Urinary bladder (tissue), 3 donors: ENCODE measurements at regions not wholly inside any gene's neighbourhood (a gene's known extent, or its start where the extent isn't known, plus 50 kb on each side); places are given as distances from the start of the nearest gene placed in this dataset.

Source experiments
- DNase-seq: peaks from one replicate; pipeline ENCODE4 v3.0.0-alpha.2; 2015; ENCODE audit errors: extremely low spot score
- H3K27ac ChIP-seq: one replicate; pipeline ENCODE4 v1.5.1; 2013; ENCODE audit warnings: low read depth, mild to moderate bottlenecking, moderate library complexity
- H3K36me3 ChIP-seq: one replicate; pipeline ENCODE4 v1.6.1; 2013; ENCODE audit warnings: mild to moderate bottlenecking, moderate library complexity; ENCODE audit not compliant: insufficient read depth
- H3K4me1 ChIP-seq: one replicate; pipeline ENCODE4 v1.6.1; 2013; ENCODE audit warnings: mild to moderate bottlenecking, moderate library complexity; ENCODE audit not compliant: insufficient read depth
- H3K4me3 ChIP-seq: one replicate; pipeline ENCODE4 v1.5.1; 2013; ENCODE audit warnings: low read depth, low read length
- WGBS: extraction: QIAGEN DNeasy Blood & Tissue Kit; methylation state at CpG from one replicate; pipeline ENCODE4 v1.1.7; 2013; 5-methylcytosine and 5-hydroxymethylcytosine counted together
- donor health status: healthy with polysubstance abuse.
- donor health status: healthy.

- Histone ChIP-seq H3K27ac (no peak overlapping the region), H3K4me3 (no peak overlapping the region), H3K4me1 (no peaks in the 10 kb centered on the region), H3K36me3 (no peaks in the 10 kb centered on the region)
- no peak for DNase-seq
- 91% methylated on average over 7 of the region's 7 CpGs for WGBS
Measured at GRCh38 chr18:46370898-46371297, 266.7 kb downstream of the HAUS1 start.

GRCh38 chr18:46372670-46373069 lies 268.5 kb downstream of the HAUS1 start:
- DNase-seq: no peak
- WGBS: 90% methylated on average over 10 of the region's 10 CpGs
- no peaks in the 10 kb centered on the region for H3K4me1 ChIP-seq
- H3K4me3 ChIP-seq: no peak overlapping the region
- H3K27ac ChIP-seq: no peak overlapping the region
- no peaks in the 10 kb centered on the region for H3K36me3 ChIP-seq

GRCh38 chr18:46373131-46373530 lies 268.9 kb downstream of the HAUS1 start:
- H3K4me1 ChIP-seq: no peaks in the 10 kb centered on the region
- peaks cover under 1% of the 10 kb centered on the region for H3K36me3 ChIP-seq
- 73% methylated on average over 2 of the region's 2 CpGs for WGBS
- no peak overlapping the region for H3K27ac ChIP-seq
- H3K4me3 ChIP-seq: no peak overlapping the region
- DNase-seq: no peak

GRCh38 chr18:46373791-46374190 lies 269.6 kb downstream of the HAUS1 start:
- no peak for DNase-seq
- H3K4me3 ChIP-seq: no peak overlapping the region
- peaks cover 1% of the 10 kb centered on the region for H3K36me3 ChIP-seq
- no peaks in the 10 kb centered on the region for H3K4me1 ChIP-seq
- no peak overlapping the region for H3K27ac ChIP-seq
- 81% methylated on average over 7 of the region's 7 CpGs for WGBS

- H3K36me3 ChIP-seq: peaks cover 1% of the 10 kb centered on the region
- 47% methylated on average over 6 of the region's 6 CpGs for WGBS
- H3K4me3 ChIP-seq: no peak overlapping the region
- no peaks in the 10 kb centered on the region for H3K4me1 ChIP-seq
- no peak overlapping the region for H3K27ac ChIP-seq
- DNase-seq: no peak
Measured at GRCh38 chr18:46374850-46375249, 270.7 kb downstream of the HAUS1 start.

- H3K4me1 ChIP-seq: no peaks in the 10 kb centered on the region
- H3K36me3 ChIP-seq: peaks cover 1% of the 10 kb centered on the region
- H3K4me3 ChIP-seq: no peak overlapping the region
- WGBS: 97% methylated on average over 1 of the region's 1 CpG
- DNase-seq: no peak
- no peak overlapping the region for H3K27ac ChIP-seq
Measured at GRCh38 chr18:46377557-46377956, 273.4 kb downstream of the HAUS1 start.

- Histone ChIP-seq H3K36me3 (peaks cover 1% of the 10 kb centered on the region), H3K4me3 (no peak overlapping the region), H3K27ac (no peak overlapping the region), H3K4me1 (no peaks in the 10 kb centered on the region)
- 79% methylated on average over 12 of the region's 12 CpGs for WGBS
- no peak for DNase-seq
Measured at GRCh38 chr18:46378126-46378863, 274.1 kb downstream of the HAUS1 start.

GRCh38 chr18:46378864-46379207 lies 274.7 kb downstream of the HAUS1 start:
- no peak for DNase-seq
- Histone ChIP-seq H3K4me1 (no peaks in the 10 kb centered on the region), H3K4me3 (no peak overlapping the region), H3K27ac (no peak overlapping the region), H3K36me3 (peaks cover 1% of the 10 kb centered on the region)
- WGBS: 86% methylated on average over 4 of the region's 4 CpGs

- Histone ChIP-seq H3K4me1 (no peaks in the 10 kb centered on the region), H3K27ac (no peak overlapping the region), H3K4me3 (no peak overlapping the region), H3K36me3 (peaks cover 1% of the 10 kb centered on the region)
- WGBS: 83% methylated on average over 11 of the region's 11 CpGs
- DNase-seq: no peak
Measured at GRCh38 chr18:46379323-46379950, 275.3 kb downstream of the HAUS1 start.

GRCh38 chr18:46385124-46385523 lies 271.9 kb downstream of the LOXHD1 start:
- Histone ChIP-seq H3K36me3 (no peaks in the 10 kb centered on the region), H3K4me1 (peaks cover 6% of the 10 kb centered on the region), H3K27ac (no peak overlapping the region), H3K4me3 (no peak overlapping the region)
- DNase-seq: no peak
- 97% methylated on average over 2 of the region's 2 CpGs for WGBS

GRCh38 chr18:46386788-46387187 lies 270.2 kb downstream of the LOXHD1 start:
- H3K4me1 ChIP-seq: peaks cover 6% of the 10 kb centered on the region
- H3K36me3 ChIP-seq: no peaks in the 10 kb centered on the region
- H3K27ac ChIP-seq: no peak overlapping the region
- 26% methylated on average over 5 of the region's 5 CpGs for WGBS
- no peak overlapping the region for H3K4me3 ChIP-seq
- DNase-seq: no peak

- 50% methylated on average over 9 of the region's 9 CpGs for whole genome bisulfite sequencing
- Histone ChIP-seq H3K4me1 (peaks cover 6% of the 10 kb centered on the region), H3K27ac (no peak overlapping the region), H3K4me3 (no peak overlapping the region), H3K36me3 (no peaks in the 10 kb centered on the region)
- no peak for DNase-seq
Measured at GRCh38 chr18:46387441-46388131, 269.4 kb downstream of the LOXHD1 start.

GRCh38 chr18:46388286-46388685 lies 268.7 kb downstream of the LOXHD1 start:
- Histone ChIP-seq H3K27ac (no peak overlapping the region), H3K4me3 (no peak overlapping the region), H3K36me3 (no peaks in the 10 kb centered on the region), H3K4me1 (peaks cover 6% of the 10 kb centered on the region)
- DNase-seq: no peak
- WGBS: 65% methylated on average over 6 of the region's 6 CpGs

GRCh38 chr18:46392576-46392975 lies 264.4 kb downstream of the LOXHD1 start:
- Histone ChIP-seq H3K36me3 (no peaks in the 10 kb centered on the region), H3K4me3 (no peak overlapping the region), H3K4me1 (peaks cover 3% of the 10 kb centered on the region), H3K27ac (no peak overlapping the region)
- WGBS: 96% methylated on average over 9 of the region's 9 CpGs
- no peak for DNase-seq
